Ishikawa (cell line): ENCODE measurements at regions not wholly inside any gene's neighbourhood (a gene's known extent, or its start where the extent isn't known, plus 50 kb on each side); places are given as distances from the start of the nearest gene placed in this dataset.

Experiments used
- MAX ChIP-seq: IDR thresholded peaks from 2 replicates; pipeline ENCODE4 v1.6.1; 2012
- RAD21 ChIP-seq: IDR thresholded peaks from 2 replicates; pipeline ENCODE4 v1.6.1; 2012; ENCODE audit warnings: low read depth
- TAF1 ChIP-seq: IDR thresholded peaks from 2 replicates; pipeline ENCODE4 v1.6.1; 2012; ENCODE audit warnings: low read depth, mild to moderate bottlenecking

GRCh38 chr1:37389327-37389726 lies 85.1 kb upstream of the ZC3H12A start:
- TF ChIP-seq TAF1 (no peak), RAD21 (no peak), MAX (no peak)
